Mesodermal cell (in vitro differentiated cells): ENCODE measurements at regions not wholly inside any gene's neighbourhood (a gene's known extent, or its start where the extent isn't known, plus 50 kb on each side); places are given as distances from the start of the nearest gene placed in this dataset.

Source experiments
- H3K27ac ChIP-seq: 2 replicates; pipeline ENCODE4 v1.7.0; 2013; ENCODE audit warnings: mild to moderate bottlenecking, low read depth, low read length, moderate library complexity; ENCODE audit not compliant: severe bottlenecking
- H3K36me3 ChIP-seq: 2 replicates; pipeline ENCODE4 v1.7.1; 2013; ENCODE audit warnings: mild to moderate bottlenecking, low read length, moderate library complexity; ENCODE audit not compliant: control insufficient read depth, insufficient read depth
- H3K4me1 ChIP-seq: one replicate; pipeline ENCODE4 v1.7.1; 2013; ENCODE audit warnings: mild to moderate bottlenecking, low read length; ENCODE audit not compliant: insufficient read depth, control insufficient read depth, poor library complexity, severe bottlenecking
- H3K4me3 ChIP-seq: 2 replicates; pipeline ENCODE4 v1.7.0; 2013; ENCODE audit warnings: low read length, control low read depth, mild to moderate bottlenecking; ENCODE audit not compliant: insufficient read depth, poor library complexity, severe bottlenecking; ENCODE audit errors: extremely low read depth
- H3K9me3 ChIP-seq: 2 replicates; pipeline ENCODE4 v1.7.1; 2013; ENCODE audit warnings: mild to moderate bottlenecking, low read length, moderate library complexity; ENCODE audit not compliant: control insufficient read depth
- WGBS, 2 experiments: methylation state at CpG; one replicate each; pipeline ENCODE4 v1.1.5; 2013; ENCODE audit warnings: missing lambda C conversion rate in 2 of 2; ENCODE audit not compliant: insufficient coverage in 2 of 2; 5-methylcytosine and 5-hydroxymethylcytosine counted together

GRCh38 chr9:79021084-79021483 is 550.7 kb upstream of the TLE4 start:
- Histone ChIP-seq H3K9me3 (no peaks in the 10 kb centered on the region), H3K4me3 (no peak overlapping the region), H3K27ac (no peak overlapping the region), H3K36me3 (no peaks in the 10 kb centered on the region), H3K4me1 (peaks cover 6% of the 10 kb centered on the region)
- WGBS, 2 experiments: no CpG with 5 or more reads among the region's 1 CpG

GRCh38 chr9:79023134-79023580 is 548.6 kb upstream of the TLE4 start:
- 100% methylated on average over 1 of the region's 3 CpGs; no CpG with 5 or more reads in 1 of the 2 experiments for WGBS, 2 experiments
- no peak overlapping the region for H3K4me3 ChIP-seq
- no peaks in the 10 kb centered on the region for H3K36me3 ChIP-seq
- peak overlapping the region; percentile 47 for H3K27ac ChIP-seq
- H3K9me3 ChIP-seq: no peaks in the 10 kb centered on the region
- H3K4me1 ChIP-seq: peaks cover 6% of the 10 kb centered on the region

- Histone ChIP-seq H3K27ac (no peak overlapping the region), H3K9me3 (no peaks in the 10 kb centered on the region), H3K4me1 (peaks cover 6% of the 10 kb centered on the region), H3K36me3 (no peaks in the 10 kb centered on the region), H3K4me3 (no peak overlapping the region)
- WGBS, 2 experiments: 83 to 93% methylated on average over 3 of the region's 3 CpGs
Observed at GRCh38 chr9:79026316-79026715, 545.4 kb upstream of the TLE4 start.

DNA sequence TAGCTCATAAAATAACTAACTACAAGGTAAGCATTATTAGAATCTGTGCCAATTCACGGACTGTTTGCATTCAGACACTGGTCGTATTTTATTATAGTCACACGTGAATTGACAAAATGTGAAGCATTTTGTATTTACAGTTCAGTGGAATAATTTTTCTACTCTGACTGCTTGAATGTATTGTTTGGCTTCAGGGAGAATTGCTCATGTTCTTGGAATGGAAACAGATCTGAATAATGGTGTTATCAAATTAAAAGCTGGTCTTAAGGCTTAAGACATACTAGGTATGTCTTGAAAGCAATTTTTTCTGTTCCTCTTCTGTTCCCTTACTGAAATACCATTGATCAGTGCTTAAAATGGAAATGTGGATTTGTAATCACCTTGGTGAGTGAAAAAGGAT is 543.7 kb upstream of the TLE4 start:
- Histone ChIP-seq H3K27ac (no peak overlapping the region), H3K4me1 (peaks cover 6% of the 10 kb centered on the region), H3K4me3 (no peak overlapping the region), H3K36me3 (no peaks in the 10 kb centered on the region), H3K9me3 (peaks cover 1% of the 10 kb centered on the region)
- WGBS, 2 experiments: 100% methylated on average over 2 to 3 of the region's 3 CpGs

GRCh38 chr9:79034583-79034982 is 537.2 kb upstream of the TLE4 start:
- Histone ChIP-seq H3K9me3 (peaks cover 6% of the 10 kb centered on the region), H3K4me1 (no peaks in the 10 kb centered on the region), H3K4me3 (no peak overlapping the region), H3K36me3 (no peaks in the 10 kb centered on the region), H3K27ac (no peak overlapping the region)
- 100% methylated on average over 1 of the region's 4 CpGs for WGBS, 2 experiments

GRCh38 chr9:79037338-79037737 is 534.4 kb upstream of the TLE4 start:
- Histone ChIP-seq H3K36me3 (no peaks in the 10 kb centered on the region), H3K4me1 (no peaks in the 10 kb centered on the region), H3K27ac (no peak overlapping the region), H3K9me3 (peaks cover 6% of the 10 kb centered on the region), H3K4me3 (no peak overlapping the region)
- 91 to 95% methylated on average over 17 to 18 of the region's 19 CpGs for WGBS, 2 experiments

DNA sequence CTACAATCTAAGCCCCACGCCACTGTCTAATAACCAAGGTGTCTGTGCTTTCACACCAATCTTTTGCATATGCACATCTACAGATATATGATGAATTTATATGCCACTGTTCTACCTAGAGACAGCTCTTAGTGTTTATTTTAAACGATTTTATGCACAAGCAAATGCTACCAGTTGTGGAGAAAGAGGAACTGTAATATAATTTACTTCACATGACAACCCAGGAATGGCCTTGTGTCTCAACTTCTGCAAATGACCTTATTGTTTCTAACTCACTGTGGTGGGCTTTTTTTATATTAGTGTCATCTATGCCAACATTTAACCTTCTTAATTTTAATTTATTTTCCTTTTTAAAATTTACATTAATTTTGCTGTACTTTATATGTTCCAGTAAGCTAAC is 531.1 kb upstream of the TLE4 start:
- Histone ChIP-seq H3K4me3 (no peak overlapping the region), H3K27ac (no peak overlapping the region)

DNA sequence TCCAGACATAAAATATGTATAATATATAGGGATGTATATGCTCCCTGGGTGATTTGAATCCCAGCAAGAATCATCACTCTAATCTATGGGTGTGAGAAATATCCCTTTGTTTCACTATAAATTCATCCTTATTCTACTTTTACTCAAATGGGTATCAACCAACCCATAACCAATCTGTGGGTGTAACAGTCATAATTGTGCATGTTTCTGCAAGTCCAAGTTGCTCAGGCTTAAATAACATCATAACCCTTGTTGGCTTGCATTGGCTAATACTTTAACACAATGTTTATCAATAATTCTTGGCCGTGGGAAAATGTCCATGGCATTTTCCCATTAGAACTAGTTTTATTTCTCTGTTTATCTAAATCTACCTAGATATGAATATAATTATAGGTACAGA is 530.5 kb upstream of the TLE4 start:
- Histone ChIP-seq H3K4me1 (no peaks in the 10 kb centered on the region), H3K27ac (no peak overlapping the region), H3K9me3 (no peaks in the 10 kb centered on the region), H3K4me3 (no peak overlapping the region), H3K36me3 (no peaks in the 10 kb centered on the region)
- WGBS, 2 experiments: no CpG with 5 or more reads among the region's 1 CpG

More for the DNA sequence above, 531.1 kb upstream of the TLE4 start:
- no peaks in the 10 kb centered on the region for H3K36me3 ChIP-seq
- no CpG with 5 or more reads among the region's 2 CpGs for WGBS, 2 experiments
- no peaks in the 10 kb centered on the region for H3K9me3 ChIP-seq
- no peaks in the 10 kb centered on the region for H3K4me1 ChIP-seq

DNA sequence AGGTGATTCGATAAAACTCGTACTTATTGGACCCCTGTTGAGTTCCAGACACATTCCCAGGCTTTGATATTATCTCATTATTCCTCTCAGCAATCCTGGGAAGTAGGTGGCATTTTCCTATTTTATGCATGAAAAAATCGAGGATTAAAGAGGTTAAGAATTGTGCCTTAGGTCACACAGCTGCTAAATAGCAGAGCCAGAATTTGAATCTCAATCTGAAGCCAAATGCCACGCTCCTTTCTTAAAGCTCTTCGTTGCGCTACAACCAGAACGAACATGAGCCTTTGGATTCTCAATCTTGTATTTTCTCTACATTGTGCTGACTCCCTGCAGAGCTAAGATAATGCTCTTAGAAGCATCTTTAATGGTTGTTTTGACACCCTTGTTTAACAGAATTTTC is 527.8 kb upstream of the TLE4 start:
- H3K36me3 ChIP-seq: no peaks in the 10 kb centered on the region
- 78 to 87% methylated on average over 4 to 5 of the region's 7 CpGs for WGBS, 2 experiments
- H3K4me3 ChIP-seq: no peak overlapping the region
- no peaks in the 10 kb centered on the region for H3K9me3 ChIP-seq
- no peak overlapping the region for H3K27ac ChIP-seq
- no peaks in the 10 kb centered on the region for H3K4me1 ChIP-seq

- 100% methylated on average over 1 of the region's 2 CpGs for WGBS, 2 experiments
- H3K4me1 ChIP-seq: no peaks in the 10 kb centered on the region
- H3K4me3 ChIP-seq: no peak overlapping the region
Observed at GRCh38 chr9:79046401-79046800, 525.4 kb upstream of the TLE4 start.

GRCh38 chr9:79049371-79049770 is 522.4 kb upstream of the TLE4 start:
- no peaks in the 10 kb centered on the region for H3K36me3 ChIP-seq
- no peaks in the 10 kb centered on the region for H3K9me3 ChIP-seq
- no peak overlapping the region for H3K4me3 ChIP-seq
- H3K27ac ChIP-seq: no peak overlapping the region
- WGBS, 2 experiments: 85 to 93% methylated on average over 2 to 4 of the region's 5 CpGs
- H3K4me1 ChIP-seq: no peaks in the 10 kb centered on the region

More at GRCh38 chr9:79046401-79046800, 525.4 kb upstream of the TLE4 start:
- H3K9me3 ChIP-seq: no peaks in the 10 kb centered on the region
- no peaks in the 10 kb centered on the region for H3K36me3 ChIP-seq
- H3K27ac ChIP-seq: no peak overlapping the region
